GM19240 (cell line): ENCODE measurements at regions not wholly inside any gene's neighbourhood (a gene's known extent, or its start where the extent isn't known, plus 50 kb on each side); places are given as distances from the start of the nearest gene placed in this dataset.

Source experiments
- DNase-seq: peaks from one replicate; pipeline ENCODE4 v3.0.0; 2011; ENCODE audit warnings: low spot score; ENCODE audit not compliant: insufficient read length

- no peak for DNase-seq
Observed at GRCh38 chr10:90458054-90458453, 399.8 kb downstream of the HTR7 start.

- no peak for DNase-seq
Observed at GRCh38 chr10:90458571-90458970, 399.3 kb downstream of the HTR7 start.

GRCh38 chr10:90461437-90462155 is 396.2 kb downstream of the HTR7 start:
- DNase-seq: no peak

GRCh38 chr10:90462749-90463470 is 394.9 kb downstream of the HTR7 start:
- DNase-seq: no peak

GRCh38 chr10:90464329-90464728 is 393.5 kb downstream of the HTR7 start:
- no peak for DNase-seq

- DNase-seq: no peak
Observed at GRCh38 chr10:90470966-90471365, 386.9 kb downstream of the HTR7 start.

- no peak for DNase-seq
Observed at GRCh38 chr10:90480466-90480865, 377.4 kb downstream of the HTR7 start.

GRCh38 chr10:90481326-90481923 is 376.4 kb downstream of the HTR7 start:
- no peak for DNase-seq

GRCh38 chr10:90484518-90484917 is 373.3 kb downstream of the HTR7 start:
- no peak for DNase-seq

GRCh38 chr10:90494183-90494582 is 363.7 kb downstream of the HTR7 start:
- DNase-seq: no peak

GRCh38 chr10:90504172-90504571 is 353.7 kb downstream of the HTR7 start:
- no peak for DNase-seq

- DNase-seq: no peak
Observed at GRCh38 chr10:90526721-90527120, 331.1 kb downstream of the HTR7 start.

- DNase-seq: no peak
Observed at GRCh38 chr10:90530521-90530920, 327.3 kb downstream of the HTR7 start.

- no peak for DNase-seq
Observed at GRCh38 chr10:90557385-90557784, 300.5 kb downstream of the HTR7 start.

- no peak for DNase-seq
Observed at GRCh38 chr10:90560331-90560730, 297.5 kb downstream of the HTR7 start.

- DNase-seq: no peak
Observed at GRCh38 chr10:90561666-90562065, 296.2 kb downstream of the HTR7 start.

GRCh38 chr10:90571481-90572258 is 286.2 kb downstream of the HTR7 start:
- no peak for DNase-seq

GRCh38 chr10:90575125-90575524 is 282.7 kb downstream of the HTR7 start:
- DNase-seq: no peak

GRCh38 chr10:90577569-90577968 is 280.3 kb downstream of the HTR7 start:
- DNase-seq: no peak

- no peak for DNase-seq
Observed at GRCh38 chr10:90579602-90580242, 278.1 kb downstream of the HTR7 start.

GRCh38 chr10:90583416-90583815 is 274.4 kb downstream of the HTR7 start:
- no peak for DNase-seq
